DMS53 (cell line): ENCODE measurements at regions not wholly inside any gene's neighbourhood (a gene's known extent, or its start where the extent isn't known, plus 50 kb on each side); places are given as distances from the start of the nearest gene placed in this dataset.

Experiments used
- DNase-seq: peaks from one replicate; lab custom pipeline; 2025; lab: John Stamatoyannopoulos, UW

GRCh38 chr2:9772035-9772998 lies 71.0 kb upstream of the TAF1B start:
- no peak for DNase-seq

- DNase-seq, result no peak
Observed at GRCh38 chr2:9772999-9773902, 70.0 kb upstream of the TAF1B start.

GRCh38 chr2:9773903-9774239 lies 69.4 kb upstream of the TAF1B start:
- no peak for DNase-seq

GRCh38 chr2:9774266-9774665 lies 69.0 kb upstream of the TAF1B start:
- DNase-seq, result no peak

- DNase-seq, result no peak
Observed at GRCh38 chr2:9775351-9775750, 67.9 kb upstream of the TAF1B start.

- DNase-seq, result no peak
Observed at GRCh38 chr2:9775999-9776712, 67.1 kb upstream of the TAF1B start.

- no peak for DNase-seq
Observed at GRCh38 chr2:9777081-9777480, 66.2 kb upstream of the TAF1B start.

GRCh38 chr2:9778012-9778411 lies 65.3 kb upstream of the TAF1B start:
- peak; percentile 61 for DNase-seq

- DNase-seq, result no peak
Observed at GRCh38 chr2:9778471-9779316, 64.6 kb upstream of the TAF1B start.

- DNase-seq, result peak; percentile 20
Observed at GRCh38 chr2:9779596-9780264, 63.5 kb upstream of the TAF1B start.

- DNase-seq, result no peak
Observed at GRCh38 chr2:9780368-9781130, 62.7 kb upstream of the TAF1B start.

- no peak for DNase-seq
Observed at GRCh38 chr2:9781252-9781651, 62.0 kb upstream of the TAF1B start.

GRCh38 chr2:9782197-9782719 lies 61.0 kb upstream of the TAF1B start:
- DNase-seq, result peak; percentile 80

GRCh38 chr2:9789371-9789770 lies 53.9 kb upstream of the TAF1B start:
- DNase-seq, result no peak

- DNase-seq, result no peak
Observed at GRCh38 chr2:9790702-9791225, 52.5 kb upstream of the TAF1B start.

GRCh38 chr2:9791711-9792110 lies 51.6 kb upstream of the TAF1B start:
- no peak for DNase-seq

- DNase-seq, result no peak
Observed at GRCh38 chr2:9793156-9793917, 49.9 kb upstream of the TAF1B start.
